ENCODE measurements at regions not wholly inside any gene's neighbourhood (a gene's known extent, or its start where the extent isn't known, plus 50 kb on each side); places are given as distances from the start of the nearest gene placed in this dataset.

GRCh38 chr4:175034986-175035705 lies 117.0 kb downstream of the ADAM29 start (continued):
- TF ChIP-seq MNT (conservative IDR thresholded peaks at IDR 0.05): no peak
- TF ChIP-seq HMG20B (CRISPR knock-in tag; IDR thresholded peaks at IDR 0.05): no peak

GRCh38 chr4:175035905-175036304 lies 117.7 kb downstream of the ADAM29 start:
- POLR2A ChIA-PET: no interaction called here
- CTCF ChIA-PET (ENCODE audit: low intra/inter-chr PET ratio): no interaction called here
- intact Hi-C loops (cut with micrococcal nuclease): no loop called here
- no peak overlapping the region for H3K9ac ChIP-seq (ENCODE audit: insufficient read depth in 1 of 2, low read depth in 2 of 2, low read length in 2 of 2)
- no TSS peak for BruUV-seq (replicated peaks)
- DNase-seq (ENCODE audit: extremely low read depth in 1 of 4, low spot score in 3 of 4): no peak
- TF ChIP-seq ELF2 (CRISPR knock-in tag; IDR thresholded peaks at IDR 0.05) (no peak), HMGXB4 (CRISPR knock-in tag; IDR thresholded peaks at IDR 0.05) (no peak), ZBTB17 (CRISPR knock-in tag; IDR thresholded peaks at IDR 0.05) (no peak), GTF2B (IDR thresholded peaks at IDR 0.05; ENCODE audit: extremely low read depth, insufficient read length) (no peak), RUNX1 (IDR thresholded peaks at IDR 0.05; ENCODE audit: low read depth) (no peak)
- no peaks in the 10 kb centered on the region for H3K79me2 ChIP-seq (ENCODE audit: control insufficient read depth, insufficient read depth, low read length)
- H2AFZ ChIP-seq (ENCODE audit: low read depth, low read length): no peak overlapping the region
- H3K4me2 ChIP-seq (ENCODE audit: insufficient read depth, low read length): no peak overlapping the region
- no peaks in the 10 kb centered on the region for H3K27me3 ChIP-seq (ENCODE audit: control insufficient read depth in 2 of 2, insufficient read depth in 2 of 2, low read length in 2 of 2)
- 0% methylated on average over 2 of the region's 2 CpGs for WGBS (ENCODE audit: insufficient coverage, low coverage, missing lambda C conversion rate)
- no peaks in the 10 kb centered on the region for H3K9me1 ChIP-seq (ENCODE audit: control insufficient read depth, insufficient read depth, low read length)
- no peaks in the 10 kb centered on the region for H4K20me1 ChIP-seq (replicated peaks; ENCODE audit: control insufficient read depth, insufficient read depth, low read length)
- H3K27ac ChIP-seq (ENCODE audit: extremely low read depth, low read depth, low read length): no peak overlapping the region
- no peaks in the 10 kb centered on the region for H3K36me3 ChIP-seq (ENCODE audit: control insufficient read depth, insufficient read depth, low read length)
- no peak for FAIRE-seq
- H3K9me3 ChIP-seq (replicated peaks; ENCODE audit: control insufficient read depth, insufficient read depth, low read depth, low read length): no peaks in the 10 kb centered on the region; the same call in 1 of the 2 replicates
- in situ Hi-C loops (cut with MboI): no loop called here
- H3K4me1 ChIP-seq (replicated peaks in 1 of 2; ENCODE audit: control insufficient read depth in 2 of 2, insufficient read depth in 2 of 2, low read length in 2 of 2): no peaks in the 10 kb centered on the region
- ATAC-seq: no peak
- no peak overlapping the region for H3K4me3 ChIP-seq

Data from K562 (cell line).